H1 (cell line): ENCODE measurements at regions not wholly inside any gene's neighbourhood (a gene's known extent, or its start where the extent isn't known, plus 50 kb on each side); places are given as distances from the start of the nearest gene placed in this dataset.

Experiments used
- CTCF ChIA-PET: fragments of 300-600 bp; sonication (Branson Sonifier 250); formaldehyde crosslinking; loops from one replicate; lab custom pipeline; 2021; ENCODE audit not compliant: partially characterized antibody; lab: Charles Lee
- POLR2A ChIA-PET: fragments of 300-600 bp; sonication (Branson Sonifier 250); formaldehyde crosslinking; loops from one replicate; lab custom pipeline; 2021; ENCODE audit warnings: inconsistent platforms; ENCODE audit not compliant: partially characterized antibody; lab: Charles Lee
- DNase-seq, 2 experiments: peaks; one replicate each; pipeline versions ENCODE4 v3.0.0 to v3.0.0-alpha.2; 2010 to 2022; ENCODE audit warnings: low spot score in 2 of 2, low read depth in 1 of 2, mixed read lengths in 1 of 2
- FAIRE-seq: peaks from 2 replicates; lab custom pipeline; 2011; peaks lifted over from hg19 to GRCh38; lab: Jason Lieb, UNC
- H2AFZ ChIP-seq: 2 replicates; pipeline ENCODE4 v1.8.1; 2012; ENCODE audit warnings: low read length, inconsistent platforms
- H2AK5ac ChIP-seq: 2 replicates; pipeline ENCODE4 v1.6.1; 2013; ENCODE audit warnings: low read depth, low read length
- H2BK120ac ChIP-seq: replicated peaks from 2 replicates; pipeline ENCODE3; 2013; ENCODE audit warnings: low read depth, low read length, inconsistent platforms
- H2BK12ac ChIP-seq: 2 replicates; pipeline ENCODE4 v1.6.1; 2013; ENCODE audit warnings: low read depth, low read length
- H2BK15ac ChIP-seq: 2 replicates; pipeline ENCODE4 v1.6.1; 2013; ENCODE audit warnings: low read length
- H2BK20ac ChIP-seq: 2 replicates; pipeline ENCODE4 v1.6.1; 2013; ENCODE audit warnings: low read length
- H2BK5ac ChIP-seq: 2 replicates; pipeline ENCODE4 v1.6.1; 2013; ENCODE audit warnings: low read depth, low read length
- H3K14ac ChIP-seq: 2 replicates; pipeline ENCODE4 v1.6.1; 2013; ENCODE audit warnings: inconsistent platforms; ENCODE audit not compliant: insufficient read length
- H3K18ac ChIP-seq: 2 replicates; pipeline ENCODE4 v1.6.1; 2013; ENCODE audit warnings: low read length; ENCODE audit errors: extremely low read depth
- H3K23ac ChIP-seq: 2 replicates; pipeline ENCODE4 v1.6.1; 2013; ENCODE audit warnings: inconsistent platforms; ENCODE audit not compliant: insufficient read length
- H3K23me2 ChIP-seq: 2 replicates; pipeline ENCODE4 v1.6.1; 2013; ENCODE audit warnings: low read depth, low read length
- H3K27ac ChIP-seq: 2 replicates; pipeline ENCODE4 v1.6.1; 2011; ENCODE audit warnings: low read depth, low read length, inconsistent platforms
- H3K27me3 ChIP-seq, 4 experiments: replicated peaks in 1 of 4; 1 replicate in 1 of 4; 2 replicates in 3 of 4; pipeline versions ENCODE4 v1.6.1 to v1.8.1; 2011 to 2013; ENCODE audit warnings: low read length in 3 of 4, mild to moderate bottlenecking in 3 of 4, inconsistent platforms in 2 of 4, mixed read lengths in 2 of 4, moderate library complexity in 1 of 4; ENCODE audit not compliant: control insufficient read depth in 3 of 4, insufficient read depth in 3 of 4; ENCODE audit errors: extremely low read depth in 1 of 4
- H3K36me3 ChIP-seq, 4 experiments: 2 replicates each; pipeline versions ENCODE4 v1.6.1 to v1.8.1; 2011 to 2013; ENCODE audit warnings: mild to moderate bottlenecking in 4 of 4, low read length in 3 of 4, moderate library complexity in 2 of 4, control low read depth in 1 of 4, inconsistent platforms in 1 of 4; ENCODE audit not compliant: insufficient read depth in 4 of 4, control insufficient read depth in 2 of 4
- H3K4ac ChIP-seq: replicated peaks from 2 replicates; pipeline ENCODE3; 2013; ENCODE audit warnings: low read length, low read depth, mixed read lengths, inconsistent platforms; ENCODE audit not compliant: insufficient read length
- H3K4me1 ChIP-seq, 4 experiments: replicated peaks in 1 of 4; 1 replicate in 1 of 4; 2 replicates in 3 of 4; pipeline versions ENCODE4 v1.6.1 to v1.8.1; 2011 to 2013; ENCODE audit warnings: low read length in 3 of 4, inconsistent platforms in 2 of 4, mixed read lengths in 1 of 4; ENCODE audit not compliant: insufficient read depth in 4 of 4, control insufficient read depth in 3 of 4
- H3K4me2 ChIP-seq, 2 experiments: 2 replicates each; pipeline versions ENCODE4 v1.6.1 to v1.8.1; 2011 to 2013; ENCODE audit warnings: low read depth in 2 of 2, low read length in 2 of 2, control low read depth in 1 of 2, inconsistent platforms in 1 of 2, mild to moderate bottlenecking in 1 of 2; ENCODE audit not compliant: insufficient read depth in 1 of 2
- H3K4me3 ChIP-seq, 4 experiments: fragments of 200-600, 300-600 bp in 1 of 4; sonication (generic), shearing (Covaris generic), sonication (Bioruptor Twin) in 1 of 4; 2 replicates each; pipeline versions ENCODE4 v1.5.1 to v1.8.1; 2011 to 2016; ENCODE audit warnings: low read length in 4 of 4, low read depth in 3 of 4, control low read depth in 2 of 4, inconsistent platforms in 2 of 4, mild to moderate bottlenecking in 2 of 4, mixed read lengths in 1 of 4, moderate library complexity in 1 of 4; ENCODE audit not compliant: insufficient read depth in 2 of 4; ENCODE audit errors: extremely low read depth in 1 of 4
- H3K56ac ChIP-seq: replicated peaks from 2 replicates; pipeline ENCODE3; 2013; ENCODE audit warnings: low read depth, mild to moderate bottlenecking, mixed read lengths, low read length, inconsistent platforms; ENCODE audit not compliant: insufficient read length
- H3K79me1 ChIP-seq: 2 replicates; pipeline ENCODE4 v1.6.1; 2013; ENCODE audit warnings: low read depth, low read length, control low read depth
- H3K79me2 ChIP-seq, 2 experiments: 2 replicates each; pipeline versions ENCODE4 v1.6.1 to v1.8.1; 2012 to 2013; ENCODE audit warnings: low read length in 2 of 2, mild to moderate bottlenecking in 2 of 2, inconsistent platforms in 1 of 2; ENCODE audit not compliant: insufficient read depth in 2 of 2, control insufficient read depth in 1 of 2
- H3K9ac ChIP-seq, 4 experiments: replicated peaks in 1 of 4; 1 replicate in 1 of 4; 2 replicates in 3 of 4; pipeline versions ENCODE4 v1.6.1 to v1.8.1; 2011 to 2013; ENCODE audit warnings: low read depth in 3 of 4, low read length in 3 of 4, control low read depth in 2 of 4, mild to moderate bottlenecking in 2 of 4, moderate library complexity in 2 of 4, inconsistent platforms in 1 of 4; ENCODE audit errors: extremely low read depth in 1 of 4
- H3K9me3 ChIP-seq, 2 experiments: 2 replicates each; pipeline versions ENCODE4 v1.6.1 to v1.8.1; 2012 to 2013; ENCODE audit warnings: mild to moderate bottlenecking in 2 of 2, moderate library complexity in 2 of 2, control low read depth in 1 of 2, inconsistent platforms in 1 of 2, low read depth in 1 of 2, low read length in 1 of 2, mixed read lengths in 1 of 2; ENCODE audit not compliant: insufficient read depth in 2 of 2
- H4K20me1 ChIP-seq, 2 experiments: replicated peaks in 1 of 2; 2 replicates each; pipeline versions ENCODE3 to v1.8.1; 2011 to 2013; ENCODE audit warnings: inconsistent platforms in 2 of 2, low read length in 2 of 2, mild to moderate bottlenecking in 1 of 2; ENCODE audit not compliant: insufficient read depth in 2 of 2, control insufficient read depth in 1 of 2
- H4K5ac ChIP-seq: 2 replicates; pipeline ENCODE4 v1.6.1; 2013; ENCODE audit warnings: low read length, low read depth, mixed read lengths, inconsistent platforms; ENCODE audit not compliant: insufficient read length
- H4K8ac ChIP-seq: 2 replicates; pipeline ENCODE4 v1.8.0; 2013; ENCODE audit warnings: mild to moderate bottlenecking, moderate library complexity, low read length, inconsistent platforms; ENCODE audit not compliant: insufficient read depth; ENCODE audit errors: extremely low read depth
- H4K91ac ChIP-seq: replicated peaks from 2 replicates; pipeline ENCODE3; 2013; ENCODE audit warnings: low read length, mixed read lengths, inconsistent platforms; ENCODE audit not compliant: insufficient read length
- CBX5 ChIP-seq: fragments of 300-800, 300-1000 bp; sonication (generic); IDR thresholded peaks from 2 replicates; pipeline ENCODE4 v1.7.1; 2016; ENCODE audit warnings: antibody characterized with exemption, low read length, low read depth
- CBX8 ChIP-seq: fragments of 300-800, 300-1000 bp; sonication (generic); IDR thresholded peaks from 2 replicates; pipeline ENCODE4 v1.7.1; 2016; ENCODE audit warnings: low read depth, low read length, borderline replicate concordance
- EP300 ChIP-seq, 2 experiments: IDR thresholded peaks; 1 replicate in 1 of 2; 2 replicates in 1 of 2; pipeline ENCODE4 v1.6.1; 2011 to 2012; ENCODE audit warnings: low read depth in 2 of 2, low read length in 2 of 2, mild to moderate bottlenecking in 2 of 2, borderline replicate concordance in 1 of 2, inconsistent platforms in 1 of 2, moderate library complexity in 1 of 2
- EZH2 ChIP-seq: fragments of 200-600 bp; sonication (generic); IDR thresholded peaks from 2 replicates; pipeline ENCODE4 v1.7.1; 2012; ENCODE audit warnings: low read depth, mild to moderate bottlenecking, moderate library complexity, low read length, inconsistent platforms; ENCODE audit not compliant: severe bottlenecking
- KDM4A ChIP-seq: IDR thresholded peaks from one replicate; pipeline ENCODE4 v1.7.1; 2012; ENCODE audit warnings: low read depth, mild to moderate bottlenecking, moderate library complexity, low read length, inconsistent platforms; ENCODE audit not compliant: severe bottlenecking
- KDM5A ChIP-seq: fragments of 200-600 bp; IDR thresholded peaks from 2 replicates; pipeline ENCODE4 v1.7.1; 2012; ENCODE audit warnings: mild to moderate bottlenecking, low read length, inconsistent platforms, mixed read lengths
- NANOG ChIP-seq: IDR thresholded peaks from 2 replicates; pipeline ENCODE4 v1.6.1; 2011; ENCODE audit warnings: low read length, low read depth, mild to moderate bottlenecking, inconsistent platforms; ENCODE audit not compliant: insufficient read depth, poor library complexity, severe bottlenecking
- NRF1 ChIP-seq: IDR thresholded peaks from 2 replicates; pipeline ENCODE4 v1.6.1; 2011; ENCODE audit warnings: mild to moderate bottlenecking, low read depth, low read length, improper control_type of control experiment
- PHF8 ChIP-seq: fragments of 200-600 bp; sonication (generic); conservative IDR thresholded peaks from 2 replicates; pipeline ENCODE4 v1.7.1; 2012; ENCODE audit warnings: low read depth, mild to moderate bottlenecking, inconsistent platforms, low read length, moderate library complexity
- SP1 ChIP-seq: IDR thresholded peaks from 2 replicates; pipeline ENCODE4 v1.6.1; 2011; ENCODE audit warnings: low read depth, low read length
- TAF1 ChIP-seq: IDR thresholded peaks from 2 replicates; pipeline ENCODE4 v1.6.1; 2011; ENCODE audit warnings: mild to moderate bottlenecking, low read depth, low read length
- TAF7 ChIP-seq: optimal IDR thresholded peaks from 2 replicates; pipeline ENCODE3; 2011; ENCODE audit warnings: low read depth, mild to moderate bottlenecking, inconsistent platforms, low read length, moderate library complexity, borderline replicate concordance
- USF2 ChIP-seq: IDR thresholded peaks from 2 replicates; pipeline ENCODE4 v1.6.1; 2011; ENCODE audit warnings: low read length, improper control_type of control experiment
- WGBS, 2 experiments: shearing (Covaris generic) in 1 of 2; methylation state at CpG; one replicate each; pipeline versions ENCODE4 v1.1.6 to v1.1.7; 2013 to 2015; ENCODE audit warnings: low lambda C conversion rate in 2 of 2, mixed read lengths in 2 of 2, inconsistent platforms in 1 of 2, low coverage in 1 of 2, missing lambda C conversion rate in 1 of 2; ENCODE audit not compliant: insufficient replicate concordance in 2 of 2, insufficient coverage in 1 of 2, insufficient read length in 1 of 2; ENCODE audit errors: extremely low coverage in 1 of 2, missing lambda C conversion rate in 1 of 2; 5-methylcytosine and 5-hydroxymethylcytosine counted together

- Histone ChIP-seq H4K5ac (no peak overlapping the region), H2BK120ac (no peak overlapping the region), H3K4me2 (no peak overlapping the region), H2BK5ac (no peak overlapping the region), H3K36me3 (no peaks in the 10 kb centered on the region), H4K91ac (peak overlapping the region; percentile 42), H4K20me1 (no peaks in the 10 kb centered on the region), H3K4ac (no peak overlapping the region), H3K4me1 (no peaks in the 10 kb centered on the region), H3K56ac (no peak overlapping the region), H2AK5ac (no peak overlapping the region), H3K27me3 (no peaks in the 10 kb centered on the region), H3K79me1 (no peaks in the 10 kb centered on the region), H3K14ac (no peak overlapping the region), H3K23ac (no peak overlapping the region), H3K79me2 (no peaks in the 10 kb centered on the region), H3K9ac (no peak overlapping the region), H2AFZ (no peak overlapping the region), H3K27ac (no peak overlapping the region), H3K4me3 (no peak overlapping the region), H2BK15ac (no peak overlapping the region), H3K23me2 (no peaks in the 10 kb centered on the region), H2BK20ac (no peak overlapping the region), H3K9me3 (no peaks in the 10 kb centered on the region), H3K18ac (no peak overlapping the region), H4K8ac (no peak overlapping the region; the same call in 1 of the 2 replicates), H2BK12ac (no peak overlapping the region)
- no peak for DNase-seq
- POLR2A ChIA-PET = no interaction called here
- FAIRE-seq = no peak
- WGBS, 2 experiments = 84% methylated on average over 3 of the region's 3 CpGs; no CpG with 5 or more reads in 1 of the 2 experiments
- CTCF ChIA-PET = interaction anchor here (0.7 to 1.2 kb wide), 2 partner anchors 9 to 20 kb away, joined by 3 read pairs; no protein-coding TSS in a partner anchor
- TF ChIP-seq EZH2 (no peak), CBX8 (no peak), CBX5 (no peak), NRF1 (no peak), NANOG (no peak), TAF1 (no peak), TAF7 (no peak), EP300 (IDR thresholded peaks at IDR 0.05; ENCODE audit: borderline replicate concordance in 1 of 2, low read depth in 2 of 2, low read length in 2 of 2) (no peak), KDM5A (no peak), USF2 (no peak), KDM4A (no peak), SP1 (no peak), PHF8 (no peak)
Observed at GRCh38 chr5:176161431-176161830, 76.8 kb upstream of the SIMC1 start.
